Ascending aorta (tissue), 2 donors: ENCODE measurements at regions not wholly inside any gene's neighbourhood (a gene's known extent, or its start where the extent isn't known, plus 50 kb on each side); places are given as distances from the start of the nearest gene placed in this dataset.

Experiments used
- DNase-seq, 2 donors: peaks; one replicate each; pipeline ENCODE4 v3.0.0-alpha.2; 2019; ENCODE audit warnings: low spot score in 2 of 2
- H3K27ac ChIP-seq, 2 donors: fragments of 200-600 bp; sonication (generic); one replicate each; pipeline ENCODE4 v1.5.1; 2016 to 2017; ENCODE audit warnings: mild to moderate bottlenecking in 1 of 2
- H3K27me3 ChIP-seq: fragments of 200-600 bp; sonication (generic); one replicate; pipeline ENCODE4 v1.5.1; 2017
- H3K36me3 ChIP-seq, 2 donors: fragments of 200-600 bp; sonication (generic); one replicate each; pipeline ENCODE4 v1.5.1; 2016
- H3K4me1 ChIP-seq, 2 donors: fragments of 200-600 bp; sonication (generic); one replicate each; pipeline ENCODE4 v1.5.1; 2016 to 2017; ENCODE audit warnings: mild to moderate bottlenecking in 1 of 2
- H3K4me3 ChIP-seq, 2 donors: fragments of 200-600 bp; sonication (generic); one replicate each; pipeline ENCODE4 v1.5.1; 2016 to 2017; ENCODE audit warnings: mild to moderate bottlenecking in 1 of 2
- H3K9me3 ChIP-seq, 2 donors: fragments of 200-600 bp; sonication (generic); one replicate each; pipeline ENCODE4 v1.5.1; 2016
- intact Hi-C: fragments of 100-400 bp; cut with DNase I; formaldehyde crosslinking; loops from one replicate; pipeline ENCODE4 v1.15.1; 2023
- TF ChIP-seq, protein P1 (sequence below), 3 experiments: fragments of 200-600 bp in 2 of 3; fragments of 450-650 bp in 1 of 3; sonication (generic) in 2 of 3; IDR thresholded peaks; one replicate each; pipeline ENCODE4 v1.5.1; 2016 to 2019; ENCODE audit warnings: antibody characterized with exemption in 3 of 3, mild to moderate bottlenecking in 1 of 3, moderate library complexity in 1 of 3

DNA sequence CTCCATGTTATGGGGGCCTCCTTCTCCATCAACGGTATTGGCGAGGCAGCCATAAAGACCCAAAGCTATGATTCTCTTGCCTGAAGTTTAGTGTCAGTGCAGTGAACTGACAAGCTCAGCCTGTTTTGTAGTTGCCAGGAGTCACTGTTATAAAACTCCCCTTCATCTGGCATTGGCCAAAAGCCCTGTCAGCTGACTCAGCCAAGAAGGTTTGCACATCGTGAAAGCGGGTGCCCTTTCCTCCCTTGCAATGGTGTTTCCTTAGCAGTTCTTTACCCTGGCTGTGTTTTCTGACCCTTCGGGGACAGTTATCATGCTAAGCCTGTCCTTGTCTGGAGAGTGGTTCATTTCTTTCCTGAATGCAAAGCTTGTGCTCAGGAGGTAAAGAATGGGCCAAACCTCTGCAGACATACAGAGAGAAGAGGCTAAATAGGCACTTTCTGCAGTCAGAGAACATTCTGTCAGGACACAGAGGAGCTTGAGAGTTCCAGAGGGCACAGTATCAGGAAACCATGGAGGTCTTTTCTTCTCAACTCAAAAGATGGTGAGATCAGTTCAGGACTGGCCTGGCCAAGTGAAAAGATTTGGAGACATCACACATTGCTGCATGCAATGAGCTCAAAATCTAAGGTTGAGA, 414.2 kb downstream of the ZNF521 start:
- Histone ChIP-seq H3K4me1 (no peaks in the 10 kb centered on the region), H3K27me3 (no peaks in the 10 kb centered on the region), H3K4me3 (no peak overlapping the region), H3K36me3 (no peaks in the 10 kb centered on the region), H3K9me3 (no peaks in the 10 kb centered on the region), H3K27ac (no peak overlapping the region)
- TF ChIP-seq, protein P1, sequence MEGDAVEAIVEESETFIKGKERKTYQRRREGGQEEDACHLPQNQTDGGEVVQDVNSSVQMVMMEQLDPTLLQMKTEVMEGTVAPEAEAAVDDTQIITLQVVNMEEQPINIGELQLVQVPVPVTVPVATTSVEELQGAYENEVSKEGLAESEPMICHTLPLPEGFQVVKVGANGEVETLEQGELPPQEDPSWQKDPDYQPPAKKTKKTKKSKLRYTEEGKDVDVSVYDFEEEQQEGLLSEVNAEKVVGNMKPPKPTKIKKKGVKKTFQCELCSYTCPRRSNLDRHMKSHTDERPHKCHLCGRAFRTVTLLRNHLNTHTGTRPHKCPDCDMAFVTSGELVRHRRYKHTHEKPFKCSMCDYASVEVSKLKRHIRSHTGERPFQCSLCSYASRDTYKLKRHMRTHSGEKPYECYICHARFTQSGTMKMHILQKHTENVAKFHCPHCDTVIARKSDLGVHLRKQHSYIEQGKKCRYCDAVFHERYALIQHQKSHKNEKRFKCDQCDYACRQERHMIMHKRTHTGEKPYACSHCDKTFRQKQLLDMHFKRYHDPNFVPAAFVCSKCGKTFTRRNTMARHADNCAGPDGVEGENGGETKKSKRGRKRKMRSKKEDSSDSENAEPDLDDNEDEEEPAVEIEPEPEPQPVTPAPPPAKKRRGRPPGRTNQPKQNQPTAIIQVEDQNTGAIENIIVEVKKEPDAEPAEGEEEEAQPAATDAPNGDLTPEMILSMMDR (IDR thresholded peaks at IDR 0.05): no peak
- intact Hi-C loops: no loop called here
- DNase-seq: no peak

DNA sequence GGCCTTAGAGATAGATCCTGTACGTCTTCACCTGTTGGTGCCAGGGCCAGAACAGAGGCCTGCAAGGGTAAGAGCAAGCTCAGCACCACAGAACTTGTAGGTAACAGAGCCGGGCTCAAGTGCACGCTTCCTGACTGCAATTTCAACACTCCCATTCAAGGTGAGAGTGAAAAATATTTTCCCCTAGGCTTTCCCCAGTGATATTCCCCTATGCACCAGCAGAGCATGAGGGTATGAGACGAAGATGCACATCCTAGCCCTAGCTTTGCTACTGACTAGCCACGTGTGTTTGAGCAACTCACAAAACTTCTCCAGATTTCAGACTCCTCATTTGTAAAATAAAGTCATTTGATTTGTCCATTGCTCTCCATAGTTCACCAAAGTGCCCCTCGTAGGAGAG, 411.6 kb downstream of the ZNF521 start:
- Histone ChIP-seq H3K27ac (no peak overlapping the region), H3K4me3 (no peak overlapping the region), H3K9me3 (no peaks in the 10 kb centered on the region), H3K4me1 (no peaks in the 10 kb centered on the region), H3K36me3 (no peaks in the 10 kb centered on the region), H3K27me3 (no peaks in the 10 kb centered on the region)
- no peak for DNase-seq
- TF ChIP-seq, protein P1 (IDR thresholded peaks at IDR 0.05): no peak
- intact Hi-C loops: no loop called here

DNA sequence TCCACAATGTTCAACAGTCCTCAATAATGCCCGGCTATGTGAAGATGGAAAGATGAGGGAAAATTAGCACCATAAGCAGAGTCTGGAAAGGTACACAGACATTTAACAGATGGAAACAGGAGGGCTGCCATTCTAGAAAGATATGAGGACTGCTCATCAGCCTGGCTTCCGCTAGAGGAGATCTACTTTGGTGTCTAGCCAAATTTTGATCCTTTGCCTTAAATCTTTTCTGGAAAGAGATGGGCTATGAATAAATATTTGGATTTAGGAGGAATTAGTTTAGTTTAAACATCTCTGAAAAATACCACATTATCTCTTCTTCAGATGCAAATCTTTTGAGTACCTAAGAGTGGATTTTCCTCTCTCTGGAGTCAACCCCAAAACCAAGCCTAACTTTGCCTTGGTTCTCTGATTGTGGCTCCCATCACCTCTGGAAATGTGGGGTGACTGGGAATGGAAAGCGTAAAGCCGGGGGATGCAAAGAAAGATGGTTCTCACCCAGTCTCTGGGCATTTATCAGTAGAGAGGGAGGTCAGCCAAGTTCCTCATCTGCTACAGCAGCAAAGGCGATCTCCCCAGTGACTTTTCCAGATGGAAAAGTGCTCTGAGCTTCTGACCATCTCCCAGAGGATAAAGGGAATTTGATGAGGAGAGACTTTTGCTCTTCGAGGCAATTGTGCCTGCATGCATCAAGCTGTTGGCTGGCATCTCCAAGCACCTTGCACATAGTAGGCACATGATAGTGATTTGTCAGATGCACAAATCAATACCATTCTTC, 410.6 kb downstream of the ZNF521 start:
- H3K27me3 ChIP-seq: no peaks in the 10 kb centered on the region
- H3K36me3 ChIP-seq: no peaks in the 10 kb centered on the region
- TF ChIP-seq, protein P1 (IDR thresholded peaks at IDR 0.05): no peak
- no peak for DNase-seq
- H3K4me1 ChIP-seq: no peaks in the 10 kb centered on the region
- no peaks in the 10 kb centered on the region for H3K9me3 ChIP-seq
- H3K27ac ChIP-seq: no peak overlapping the region
- intact Hi-C loops: no loop called here
- no peak overlapping the region for H3K4me3 ChIP-seq

DNA sequence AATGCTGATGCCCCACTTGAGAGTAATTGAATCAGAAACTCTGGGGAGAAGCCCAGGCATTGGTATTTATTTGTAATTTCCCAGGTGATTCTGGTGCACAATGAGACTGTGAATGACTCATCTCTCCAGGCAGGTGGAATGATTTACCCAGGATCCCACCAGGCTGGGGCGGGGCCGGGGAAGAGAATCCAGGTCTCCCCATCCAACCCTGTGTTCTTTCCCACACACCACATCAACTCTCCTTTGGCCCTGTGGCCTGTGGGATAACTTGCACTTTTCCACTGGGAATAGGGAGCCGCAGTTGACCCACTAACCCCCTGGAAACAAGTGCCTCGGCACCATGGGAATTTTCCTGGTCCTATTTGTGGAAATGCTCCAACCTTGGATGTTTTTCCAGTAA, 409.8 kb downstream of the ZNF521 start:
- TF ChIP-seq, protein P1 (IDR thresholded peaks at IDR 0.05): no peak

DNA sequence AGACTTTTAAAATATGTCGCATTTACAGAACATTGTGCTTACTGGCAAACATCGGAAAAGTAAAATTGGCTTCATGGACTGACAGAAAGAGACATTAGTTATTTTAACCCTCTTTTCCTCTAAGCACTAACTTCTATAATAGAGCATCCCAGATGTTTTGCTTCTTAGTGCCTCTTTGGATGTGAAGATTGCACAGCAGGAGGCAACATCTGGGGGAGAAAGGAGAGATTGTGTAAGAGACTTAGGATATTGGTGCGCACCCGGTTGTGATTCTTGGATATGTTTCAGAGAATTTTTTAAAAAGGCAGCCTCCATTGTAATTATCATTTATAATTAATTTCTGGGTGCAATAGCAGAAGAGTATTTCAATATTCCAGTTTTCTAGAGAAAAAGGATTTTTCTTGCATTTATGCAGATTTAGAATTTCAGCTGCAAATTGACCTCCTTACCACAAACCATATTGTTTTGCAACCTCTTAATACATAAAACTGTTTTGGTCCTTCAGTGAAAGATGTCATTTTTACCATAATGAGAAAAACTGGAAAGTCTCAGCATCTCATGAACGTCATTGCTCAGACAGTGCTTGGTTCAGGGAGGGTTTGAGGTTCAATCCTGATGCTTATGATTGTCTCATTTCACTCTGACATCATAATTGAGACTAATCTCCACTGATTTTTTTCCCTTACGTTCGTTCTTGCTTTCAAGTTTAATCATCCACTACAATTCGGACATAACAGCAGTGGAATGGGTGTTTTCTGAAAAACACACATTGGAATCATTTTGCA, 404.3 kb downstream of the ZNF521 start:
- intact Hi-C loops: no loop called here
- Histone ChIP-seq H3K36me3 (no peaks in the 10 kb centered on the region), H3K27me3 (no peaks in the 10 kb centered on the region), H3K9me3 (no peaks in the 10 kb centered on the region), H3K4me3 (no peak overlapping the region), H3K27ac (no peak overlapping the region), H3K4me1 (no peaks in the 10 kb centered on the region)
- TF ChIP-seq, protein P1 (IDR thresholded peaks at IDR 0.05): no peak
- DNase-seq: no peak

More for the DNA sequence above, 409.8 kb downstream of the ZNF521 start:
- no peak overlapping the region for H3K4me3 ChIP-seq
- no peaks in the 10 kb centered on the region for H3K9me3 ChIP-seq
- no peak for DNase-seq
- H3K27me3 ChIP-seq: no peaks in the 10 kb centered on the region
- no peaks in the 10 kb centered on the region for H3K36me3 ChIP-seq
- H3K27ac ChIP-seq: no peak overlapping the region
- H3K4me1 ChIP-seq: no peaks in the 10 kb centered on the region
- intact Hi-C loops: no loop called here
